EL (cell line): ENCODE measurements at regions not wholly inside any gene's neighbourhood (a gene's known extent, or its start where the extent isn't known, plus 50 kb on each side); places are given as distances from the start of the nearest gene placed in this dataset.

Experiments
- DNase-seq: peaks from one replicate; pipeline ENCODE4 v3.0.0-alpha.2; 2016

- peak; percentile 71 for DNase-seq
Measured at GRCh38 chr1:96966536-96967138, 245.1 kb downstream of the PTBP2 start.

- DNase-seq, result no peak
Measured at GRCh38 chr1:96967311-96967710, 245.7 kb downstream of the PTBP2 start.

DNA sequence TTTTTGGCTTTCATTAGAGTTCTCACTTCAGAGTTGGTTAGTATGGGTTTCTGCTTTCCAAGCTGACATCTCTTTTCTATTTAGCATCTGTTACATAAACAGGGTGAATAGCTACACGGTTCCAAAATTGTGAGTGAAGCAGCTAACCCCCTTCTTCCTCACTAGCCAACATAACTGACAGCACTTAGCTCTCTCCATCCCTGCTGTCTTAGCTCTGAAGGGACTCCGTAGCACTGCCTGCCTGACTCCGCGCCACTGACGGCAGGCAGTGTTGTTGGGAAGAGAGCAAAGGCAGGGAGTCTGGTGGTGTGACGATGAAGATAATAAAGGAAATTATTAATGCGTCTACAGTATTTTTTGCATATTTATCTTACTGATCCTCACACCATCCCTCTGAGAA lies 247.0 kb downstream of the PTBP2 start:
- DNase-seq, result no peak

DNA sequence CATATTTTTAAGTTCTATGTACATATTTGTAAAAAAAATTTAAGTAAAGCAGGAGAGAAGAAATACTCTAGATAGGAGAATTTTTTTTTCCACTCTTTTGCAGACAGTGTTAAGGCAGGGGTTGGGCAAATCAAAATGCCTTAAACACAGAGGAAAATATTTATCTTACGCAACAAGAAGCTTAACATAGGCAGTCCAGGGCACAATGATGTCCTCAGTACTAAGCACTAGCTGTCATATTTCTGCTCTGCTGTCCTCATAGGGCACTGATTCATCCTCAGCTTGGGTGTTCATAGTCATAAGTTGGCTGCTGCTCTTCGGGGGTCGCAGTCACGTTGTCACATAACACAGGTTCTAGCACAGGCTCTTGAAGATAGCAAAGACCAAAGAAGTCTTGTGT lies 247.4 kb downstream of the PTBP2 start:
- DNase-seq, result peak; percentile 17

GRCh38 chr1:96969656-96970163 lies 248.1 kb downstream of the PTBP2 start:
- DNase-seq, result no peak

- no peak for DNase-seq
Measured at GRCh38 chr1:96971439-96971838, 249.9 kb downstream of the PTBP2 start.

- DNase-seq, result no peak
Measured at GRCh38 chr1:96971849-96972602, 250.4 kb downstream of the PTBP2 start.

- DNase-seq, result peak; percentile 59
Measured at GRCh38 chr1:96973605-96974004, 252.0 kb downstream of the PTBP2 start.

GRCh38 chr1:96978444-96978843 lies 256.9 kb downstream of the PTBP2 start:
- DNase-seq, result no peak

- DNase-seq, result no peak
Measured at GRCh38 chr1:96978901-96979300, 257.3 kb downstream of the PTBP2 start.

GRCh38 chr1:96979304-96980268 lies 258.0 kb downstream of the PTBP2 start:
- DNase-seq, result no peak

GRCh38 chr1:96980448-96980847 lies 258.9 kb downstream of the PTBP2 start:
- DNase-seq, result peak; percentile 15

- no peak for DNase-seq
Measured at GRCh38 chr1:96981181-96981580, 259.6 kb downstream of the PTBP2 start.

GRCh38 chr1:96982118-96982517 lies 260.5 kb downstream of the PTBP2 start:
- DNase-seq, result no peak

- no peak for DNase-seq
Measured at GRCh38 chr1:96983866-96984265, 262.3 kb downstream of the PTBP2 start.

- DNase-seq, result no peak
Measured at GRCh38 chr1:96987186-96987703, 265.7 kb downstream of the PTBP2 start.

GRCh38 chr1:96989302-96989701 lies 267.7 kb downstream of the PTBP2 start:
- DNase-seq, result no peak

DNA sequence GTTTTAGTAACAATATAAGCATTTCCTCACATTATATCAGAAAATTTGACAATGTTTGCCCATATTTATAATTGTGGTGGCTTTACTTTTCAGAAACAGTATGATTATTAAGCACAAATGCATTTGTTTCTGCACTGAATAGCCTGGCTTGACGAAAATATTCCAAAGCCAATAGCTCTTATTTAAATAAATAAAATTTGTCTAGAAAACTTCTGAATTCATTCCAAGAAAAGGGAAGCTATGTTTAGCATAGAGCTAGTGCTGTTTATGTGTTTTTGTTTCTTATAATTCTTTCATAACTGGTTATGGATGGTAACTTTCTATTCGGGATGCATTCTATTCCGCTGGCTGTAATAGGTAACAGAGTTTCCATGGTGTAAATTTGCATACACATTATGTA lies 268.6 kb downstream of the PTBP2 start:
- no peak for DNase-seq

- DNase-seq, result no peak
Measured at GRCh38 chr1:96991261-96991660, 269.7 kb downstream of the PTBP2 start.

DNA sequence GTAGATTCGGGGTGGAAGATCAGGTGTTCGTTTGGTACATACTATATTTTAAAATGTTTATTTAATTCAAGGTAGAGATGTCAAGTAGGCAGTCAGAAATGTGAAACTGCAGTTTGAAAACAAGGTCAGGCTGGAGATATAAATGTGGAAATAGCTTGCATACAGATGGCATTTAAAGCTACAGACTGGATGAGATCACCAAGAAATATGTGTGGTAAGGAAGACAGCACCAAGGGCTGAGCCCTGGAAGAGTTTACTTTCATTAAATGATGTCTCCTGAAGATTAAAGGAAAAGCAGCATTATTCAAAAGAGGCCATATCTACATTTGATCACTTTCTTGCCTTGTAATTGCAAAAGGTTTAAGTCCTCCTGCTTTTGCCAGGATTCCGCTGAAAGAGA lies 271.3 kb downstream of the PTBP2 start:
- DNase-seq, result peak; percentile 32

DNA sequence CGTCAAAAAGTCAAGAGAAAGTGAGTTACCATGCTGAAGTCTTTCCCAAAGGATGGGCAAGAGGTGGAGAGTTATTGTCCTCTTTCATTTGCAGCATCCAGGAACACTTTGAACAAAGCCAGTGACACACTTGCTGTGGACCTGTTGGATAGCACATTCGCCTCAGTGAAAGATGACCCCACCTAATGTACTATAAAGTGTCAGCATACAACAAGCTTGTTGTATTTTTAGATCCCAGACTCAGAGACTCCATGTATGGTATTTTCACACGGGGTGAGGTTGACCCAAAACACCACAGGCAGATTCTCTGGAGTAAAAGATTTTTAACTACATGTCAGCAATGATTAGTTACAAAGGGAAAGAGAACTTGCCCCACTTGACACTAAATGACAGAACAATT lies 273.8 kb downstream of the PTBP2 start:
- DNase-seq, result no peak

DNA sequence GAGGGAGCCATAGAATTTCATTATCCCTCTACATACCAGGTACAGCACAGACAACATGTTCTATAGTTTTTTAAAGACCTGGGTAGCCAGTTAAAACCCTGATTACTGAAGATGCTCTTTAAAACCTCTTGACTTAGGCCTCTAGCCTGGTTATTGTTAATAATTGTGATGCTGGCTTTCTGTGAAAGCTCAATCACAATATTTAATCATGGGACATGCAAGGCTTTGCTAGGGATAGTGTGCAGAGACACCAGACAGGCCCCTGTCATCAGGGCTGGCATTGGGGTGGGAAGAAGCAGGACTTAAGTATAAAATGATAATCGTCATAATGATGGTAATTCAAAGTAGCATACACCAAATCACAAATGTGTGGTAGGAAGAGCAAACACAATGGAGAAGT lies 274.4 kb downstream of the PTBP2 start:
- no peak for DNase-seq

DNA sequence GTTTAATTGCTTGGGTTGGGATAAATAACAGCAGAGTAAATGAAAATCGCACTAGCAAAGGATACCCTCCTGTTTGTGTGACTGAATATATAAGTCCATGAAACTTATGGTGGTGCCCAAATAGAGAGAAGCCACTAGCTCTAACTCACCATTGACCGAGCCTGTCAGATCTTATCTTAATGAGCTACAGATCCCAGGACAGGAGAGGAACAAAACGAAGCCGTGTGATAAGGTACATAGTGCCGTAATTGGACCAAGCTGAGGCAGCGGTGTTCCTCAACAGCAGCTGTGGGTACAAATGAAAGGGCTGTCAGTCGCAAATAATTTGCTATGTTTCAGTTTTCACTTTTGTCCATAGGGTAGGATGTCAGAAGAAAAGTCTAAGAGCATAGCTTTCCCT lies 276.1 kb downstream of the PTBP2 start:
- DNase-seq, result no peak
